ENCODE measurements at regions not wholly inside any gene's neighbourhood (a gene's known extent, or its start where the extent isn't known, plus 50 kb on each side); places are given as distances from the start of the nearest gene placed in this dataset.
"Not testable (repeated sequence)": the region's sequence is repeated elsewhere in the genome, so short reads cannot be mapped to it uniquely, and the experiment has no call there.

GRCh38 chr4:26048378-26048882 is 134.4 kb downstream of the SMIM20 start:
- DNase-seq = peak; percentile 53

GRCh38 chr4:26048950-26049349 is 134.9 kb downstream of the SMIM20 start:
- no peak for DNase-seq

- DNase-seq = no peak
Observed at GRCh38 chr4:26049447-26049846, 135.4 kb downstream of the SMIM20 start.

GRCh38 chr4:26050212-26050643 is 136.2 kb downstream of the SMIM20 start:
- DNase-seq = no peak

GRCh38 chr4:26050671-26051070 is 136.7 kb downstream of the SMIM20 start:
- no peak for DNase-seq

GRCh38 chr4:26051240-26051639 is 137.2 kb downstream of the SMIM20 start:
- DNase-seq = no peak

- DNase-seq = no peak
Observed at GRCh38 chr4:26052663-26053541, 138.9 kb downstream of the SMIM20 start.

- DNase-seq = no peak
Observed at GRCh38 chr4:26053761-26054160, 139.7 kb downstream of the SMIM20 start.

GRCh38 chr4:26055855-26056254 is 141.8 kb downstream of the SMIM20 start:
- no peak for DNase-seq

- no peak for DNase-seq
Observed at GRCh38 chr4:26056406-26056805, 142.4 kb downstream of the SMIM20 start.

GRCh38 chr4:26057839-26058238 is 143.8 kb downstream of the SMIM20 start:
- DNase-seq = not testable (repeated sequence)

- no peak for DNase-seq
Observed at GRCh38 chr4:26058537-26058936, 144.5 kb downstream of the SMIM20 start.

GRCh38 chr4:26059391-26060154 is 145.6 kb downstream of the SMIM20 start:
- no peak for DNase-seq

- no peak for DNase-seq
Observed at GRCh38 chr4:26060286-26060685, 146.3 kb downstream of the SMIM20 start.

- no peak for DNase-seq
Observed at GRCh38 chr4:26061248-26061986, 147.4 kb downstream of the SMIM20 start.

- no peak for DNase-seq
Observed at GRCh38 chr4:26062215-26062614, 148.2 kb downstream of the SMIM20 start.

GRCh38 chr4:26064009-26064408 is 150.0 kb downstream of the SMIM20 start:
- DNase-seq = not testable (repeated sequence)

- peak; percentile 52 for DNase-seq
Observed at GRCh38 chr4:26065833-26066232, 151.8 kb downstream of the SMIM20 start.

- no peak for DNase-seq
Observed at GRCh38 chr4:26067035-26067434, 153.0 kb downstream of the SMIM20 start.

GRCh38 chr4:26069218-26069617 is 155.2 kb downstream of the SMIM20 start:
- no peak for DNase-seq

GRCh38 chr4:26071688-26072087 is 157.7 kb downstream of the SMIM20 start:
- no peak for DNase-seq

- DNase-seq = no peak
Observed at GRCh38 chr4:26073886-26074560, 160.0 kb downstream of the SMIM20 start.
